ENCODE measurements at regions not wholly inside any gene's neighbourhood (a gene's known extent, or its start where the extent isn't known, plus 50 kb on each side); places are given as distances from the start of the nearest gene placed in this dataset.

- no peak overlapping the region for H3K4me3 ChIP-seq (ENCODE audit: insufficient read depth, low read depth, low read length)
- FAIRE-seq (no peak), DNase-seq (ENCODE audit: low read depth) (no peak)
- no peak overlapping the region for H3K9ac ChIP-seq (ENCODE audit: low read length)
- no peaks in the 10 kb centered on the region for H4K20me1 ChIP-seq (ENCODE audit: insufficient read depth, low read length)
- TF ChIP-seq EZH2 (IDR thresholded peaks at IDR 0.05; ENCODE audit: insufficient read depth, low read length) (no peak), CTCF (IDR thresholded peaks at IDR 0.05; ENCODE audit: insufficient read depth, low read depth, low read length) (no peak)
- no peaks in the 10 kb centered on the region for H3K36me3 ChIP-seq (ENCODE audit: insufficient read depth, low read length)
- no peaks in the 10 kb centered on the region for H3K4me1 Mint-ChIP-seq (ENCODE audit: low read depth, unreplicated experiment)
- H3K27ac ChIP-seq (ENCODE audit: low read depth, low read length): no peak overlapping the region
- no peak overlapping the region for H2AFZ ChIP-seq (ENCODE audit: low read depth, low read length)
- H3K79me2 ChIP-seq (ENCODE audit: insufficient read depth, low read length): no peaks in the 10 kb centered on the region
- H3K36me3 Mint-ChIP-seq (ENCODE audit: low read depth, unreplicated experiment): no peaks in the 10 kb centered on the region
- H3K4me2 ChIP-seq (ENCODE audit: low read length): no peak overlapping the region
- H3K27me3 Mint-ChIP-seq (ENCODE audit: low read depth, unreplicated experiment): no peaks in the 10 kb centered on the region
- H3K27me3 ChIP-seq (ENCODE audit: insufficient read depth, low read length): no peaks in the 10 kb centered on the region
- H3K9me3 ChIP-seq (ENCODE audit: insufficient read depth, low read depth, low read length): no peaks in the 10 kb centered on the region
- H3K4me1 ChIP-seq (ENCODE audit: insufficient read depth, low read length): no peaks in the 10 kb centered on the region
- H3K4me3 Mint-ChIP-seq (ENCODE audit: unreplicated experiment): no peak overlapping the region
- no peak overlapping the region for H3K27ac Mint-ChIP-seq (ENCODE audit: unreplicated experiment)
- peaks cover 11% of the 10 kb centered on the region for H3K9me3 Mint-ChIP-seq (ENCODE audit: unreplicated experiment)
These were observed 814.7 kb downstream of the GALC start for GRCh38 chr14:87178277-87178676.

GRCh38 chr14:87175175-87175574 is 817.8 kb downstream of the GALC start:
- Mint-ChIP-seq H3K27me3 (ENCODE audit: low read depth, unreplicated experiment) (no peaks in the 10 kb centered on the region), H3K9me3 (ENCODE audit: unreplicated experiment) (peaks cover 11% of the 10 kb centered on the region), H3K4me3 (ENCODE audit: unreplicated experiment) (no peak overlapping the region), H3K27ac (ENCODE audit: unreplicated experiment) (no peak overlapping the region), H3K4me1 (ENCODE audit: low read depth, unreplicated experiment) (no peaks in the 10 kb centered on the region), H3K36me3 (ENCODE audit: low read depth, unreplicated experiment) (no peaks in the 10 kb centered on the region)
- no peak for TF ChIP-seq CTCF (IDR thresholded peaks at IDR 0.05; ENCODE audit: insufficient read depth, low read depth, low read length)
- no peak for TF ChIP-seq EZH2 (IDR thresholded peaks at IDR 0.05; ENCODE audit: insufficient read depth, low read length)
- Histone ChIP-seq H3K4me2 (ENCODE audit: low read length) (no peak overlapping the region), H3K27me3 (ENCODE audit: insufficient read depth, low read length) (no peaks in the 10 kb centered on the region), H3K36me3 (ENCODE audit: insufficient read depth, low read length) (no peaks in the 10 kb centered on the region), H3K79me2 (ENCODE audit: insufficient read depth, low read length) (no peaks in the 10 kb centered on the region), H2AFZ (ENCODE audit: low read depth, low read length) (no peak overlapping the region), H3K9ac (ENCODE audit: low read length) (no peak overlapping the region), H3K4me3 (ENCODE audit: insufficient read depth, low read depth, low read length) (no peak overlapping the region), H4K20me1 (ENCODE audit: insufficient read depth, low read length) (no peaks in the 10 kb centered on the region), H3K9me3 (ENCODE audit: insufficient read depth, low read depth, low read length) (no peaks in the 10 kb centered on the region), H3K27ac (ENCODE audit: low read depth, low read length) (no peak overlapping the region), H3K4me1 (ENCODE audit: insufficient read depth, low read length) (no peaks in the 10 kb centered on the region)
- FAIRE-seq (no peak), DNase-seq (ENCODE audit: low read depth) (no peak)

GRCh38 chr14:87171141-87171540 is 821.8 kb downstream of the GALC start:
- Mint-ChIP-seq H3K4me3 (ENCODE audit: unreplicated experiment) (no peak overlapping the region), H3K27me3 (ENCODE audit: low read depth, unreplicated experiment) (no peaks in the 10 kb centered on the region), H3K36me3 (ENCODE audit: low read depth, unreplicated experiment) (no peaks in the 10 kb centered on the region), H3K27ac (ENCODE audit: unreplicated experiment) (no peak overlapping the region), H3K9me3 (ENCODE audit: unreplicated experiment) (peaks cover 2% of the 10 kb centered on the region), H3K4me1 (ENCODE audit: low read depth, unreplicated experiment) (no peaks in the 10 kb centered on the region)
- Histone ChIP-seq H3K27ac (ENCODE audit: low read depth, low read length) (no peak overlapping the region), H4K20me1 (ENCODE audit: insufficient read depth, low read length) (no peaks in the 10 kb centered on the region), H3K79me2 (ENCODE audit: insufficient read depth, low read length) (no peaks in the 10 kb centered on the region), H3K4me3 (ENCODE audit: insufficient read depth, low read depth, low read length) (no peak overlapping the region), H3K9ac (ENCODE audit: low read length) (no peak overlapping the region), H3K4me1 (ENCODE audit: insufficient read depth, low read length) (no peaks in the 10 kb centered on the region), H2AFZ (ENCODE audit: low read depth, low read length) (no peak overlapping the region), H3K4me2 (ENCODE audit: low read length) (no peak overlapping the region), H3K36me3 (ENCODE audit: insufficient read depth, low read length) (no peaks in the 10 kb centered on the region), H3K9me3 (ENCODE audit: insufficient read depth, low read depth, low read length) (no peaks in the 10 kb centered on the region), H3K27me3 (ENCODE audit: insufficient read depth, low read length) (no peaks in the 10 kb centered on the region)
- DNase-seq (ENCODE audit: low read depth): no peak
- no peak for FAIRE-seq
- TF ChIP-seq EZH2 (IDR thresholded peaks at IDR 0.05; ENCODE audit: insufficient read depth, low read length) (no peak), CTCF (IDR thresholded peaks at IDR 0.05; ENCODE audit: insufficient read depth, low read depth, low read length) (no peak)
